Mesenchymal stem cell (in vitro differentiated cells and primary cell): ENCODE measurements at regions not wholly inside any gene's neighbourhood (a gene's known extent, or its start where the extent isn't known, plus 50 kb on each side); places are given as distances from the start of the nearest gene placed in this dataset.
"Not testable (repeated sequence)": the region's sequence is repeated elsewhere in the genome, so short reads cannot be mapped to it uniquely, and the experiment has no call there.

ENCODE experiments used
- DNase-seq: peaks from one replicate; pipeline ENCODE4 v3.0.0-alpha.2; 2013
- H2AFZ ChIP-seq: one replicate; pipeline ENCODE4 v1.6.1; 2013; ENCODE audit warnings: low read depth, mild to moderate bottlenecking, control low read depth, inconsistent platforms, low read length, moderate library complexity
- H2AK5ac ChIP-seq: 2 replicates; pipeline ENCODE4 v1.6.1; 2013; ENCODE audit warnings: low read length, moderate library complexity, mild to moderate bottlenecking, inconsistent platforms; ENCODE audit not compliant: severe bottlenecking
- H2BK120ac ChIP-seq: one replicate; pipeline ENCODE4 v1.6.1; 2013; ENCODE audit warnings: low read depth, mild to moderate bottlenecking, inconsistent platforms, low read length, moderate library complexity
- H2BK12ac ChIP-seq, 2 experiments: one replicate each; pipeline ENCODE4 v1.6.1; 2013; ENCODE audit warnings: inconsistent platforms in 2 of 2, low read length in 2 of 2, mild to moderate bottlenecking in 2 of 2, moderate library complexity in 2 of 2, control low read depth in 1 of 2
- H2BK15ac ChIP-seq: one replicate; pipeline ENCODE4 v1.6.1; 2013; ENCODE audit warnings: mild to moderate bottlenecking, low read depth, inconsistent platforms; ENCODE audit not compliant: poor library complexity, severe bottlenecking
- H2BK5ac ChIP-seq: 2 replicates; pipeline ENCODE4 v1.6.1; 2013; ENCODE audit warnings: low read depth, mild to moderate bottlenecking, low read length, control low read depth, inconsistent platforms; ENCODE audit not compliant: poor library complexity, severe bottlenecking
- H3K14ac ChIP-seq, 2 experiments: one replicate each; pipeline ENCODE4 v1.6.1; 2013; ENCODE audit warnings: inconsistent platforms in 2 of 2, low read length in 2 of 2, control low read depth in 1 of 2, mild to moderate bottlenecking in 1 of 2, moderate library complexity in 1 of 2
- H3K18ac ChIP-seq, 2 experiments: one replicate each; pipeline ENCODE4 v1.6.1; 2013; ENCODE audit warnings: inconsistent platforms in 2 of 2, low read length in 2 of 2, control low read depth in 1 of 2, low read depth in 1 of 2, mild to moderate bottlenecking in 1 of 2
- H3K23ac ChIP-seq, 2 experiments: one replicate each; pipeline ENCODE4 v1.6.1; 2013; ENCODE audit warnings: inconsistent platforms in 2 of 2, low read length in 2 of 2, mild to moderate bottlenecking in 2 of 2, moderate library complexity in 2 of 2, control low read depth in 1 of 2
- H3K27ac ChIP-seq: 2 replicates; pipeline ENCODE4 v1.5.1; 2013; ENCODE audit warnings: mild to moderate bottlenecking, moderate library complexity, low read length, control low read depth, inconsistent platforms; ENCODE audit not compliant: poor library complexity, severe bottlenecking
- H3K27me3 ChIP-seq, 2 experiments: 2 replicates each; pipeline versions ENCODE4 v1.6.1 to v1.7.0; 2013; ENCODE audit warnings: low read length in 2 of 2, mild to moderate bottlenecking in 2 of 2, moderate library complexity in 2 of 2, control low read depth in 1 of 2, inconsistent platforms in 1 of 2; ENCODE audit not compliant: control insufficient read depth in 1 of 2, insufficient read depth in 1 of 2
- H3K36me3 ChIP-seq, 2 experiments: 2 replicates each; pipeline versions ENCODE4 v1.6.1 to v1.7.0; 2013; ENCODE audit warnings: low read length in 2 of 2, control low read depth in 1 of 2, inconsistent platforms in 1 of 2, low read depth in 1 of 2, mild to moderate bottlenecking in 1 of 2; ENCODE audit not compliant: insufficient read depth in 2 of 2, control insufficient read depth in 1 of 2
- H3K4ac ChIP-seq, 2 experiments: one replicate each; pipeline ENCODE4 v1.6.1; 2013; ENCODE audit warnings: inconsistent platforms in 2 of 2, low read length in 2 of 2, mild to moderate bottlenecking in 2 of 2, moderate library complexity in 2 of 2, control low read depth in 1 of 2, low read depth in 1 of 2
- H3K4me1 ChIP-seq: 2 replicates; pipeline ENCODE4 v1.6.1; 2013; ENCODE audit warnings: low read depth, low read length, control low read depth; ENCODE audit not compliant: control insufficient read depth, insufficient read depth
- H3K4me2 ChIP-seq: 2 replicates; pipeline ENCODE4 v1.6.1; 2013; ENCODE audit warnings: low read length, mild to moderate bottlenecking, inconsistent platforms; ENCODE audit not compliant: poor library complexity, severe bottlenecking
- H3K4me3 ChIP-seq, 2 experiments: 2 replicates each; pipeline versions ENCODE4 v1.5.1 to v1.7.0; 2013; ENCODE audit warnings: low read length in 2 of 2, mild to moderate bottlenecking in 2 of 2, control low read depth in 1 of 2, low read depth in 1 of 2; ENCODE audit not compliant: insufficient read depth in 1 of 2
- H3K79me1 ChIP-seq: replicated peaks from 2 replicates; pipeline ENCODE4 v1.6.1; 2013; ENCODE audit warnings: mild to moderate bottlenecking, control low read depth, low read length, inconsistent platforms; ENCODE audit not compliant: poor library complexity, severe bottlenecking
- H3K9ac ChIP-seq: 2 replicates; pipeline ENCODE4 v1.7.0; 2013; ENCODE audit warnings: mild to moderate bottlenecking, low read length, moderate library complexity
- H3K9me3 ChIP-seq: 2 replicates; pipeline ENCODE4 v1.7.0; 2013; ENCODE audit warnings: mild to moderate bottlenecking, low read length; ENCODE audit not compliant: control insufficient read depth
- H4K8ac ChIP-seq: one replicate; pipeline ENCODE4 v1.6.1; 2013; ENCODE audit warnings: inconsistent platforms, mild to moderate bottlenecking, low read length, moderate library complexity
- H4K91ac ChIP-seq: one replicate; pipeline ENCODE4 v1.6.1; 2013; ENCODE audit warnings: mild to moderate bottlenecking, low read length, inconsistent platforms
- WGBS: methylation state at CpG from one replicate; pipeline ENCODE4 v1.1.7; 2013; ENCODE audit warnings: mixed read lengths; 5-methylcytosine and 5-hydroxymethylcytosine counted together

DNA sequence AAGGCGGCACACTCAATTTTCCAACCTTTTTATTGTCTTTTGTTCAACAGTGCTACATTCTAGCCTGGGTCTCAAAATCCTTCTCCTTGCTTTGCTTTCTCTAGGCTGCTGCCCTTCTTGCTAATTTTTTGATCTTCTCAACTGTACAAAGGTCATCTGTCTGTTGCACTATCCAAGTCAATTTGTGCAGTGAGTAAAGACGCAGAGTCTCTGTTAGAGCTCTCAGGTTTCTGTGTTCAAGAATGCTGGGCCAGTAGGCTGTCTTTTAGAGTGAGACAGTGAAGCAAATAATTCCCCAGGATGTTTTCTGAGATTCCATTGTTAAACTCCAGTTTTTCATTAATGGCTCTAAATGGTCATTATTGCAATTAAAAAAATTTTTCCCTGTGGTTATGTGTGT, 255.7 kb upstream of the ACTBL2 start:
- Histone ChIP-seq H2BK15ac (no peak overlapping the region), H3K9ac (no peak overlapping the region), H4K8ac (no peak overlapping the region), H3K4me3 (no peak overlapping the region), H3K79me1 (no peaks in the 10 kb centered on the region), H3K4me1 (peaks cover 3% of the 10 kb centered on the region), H3K36me3 (no peaks in the 10 kb centered on the region), H2BK12ac (no peak overlapping the region), H3K9me3 (no peaks in the 10 kb centered on the region), H3K27me3 (no peaks in the 10 kb centered on the region), H3K18ac (no peak overlapping the region), H3K27ac (no peak overlapping the region), H3K14ac (no peak overlapping the region), H3K23ac (no peak overlapping the region), H2AK5ac (no peak overlapping the region), H3K4ac (no peak overlapping the region), H2AFZ (no peak overlapping the region), H2BK120ac (no peak overlapping the region), H3K4me2 (no peak overlapping the region), H2BK5ac (no peak overlapping the region), H4K91ac (no peak overlapping the region)
- no peak for DNase-seq
- 83% methylated on average over 2 of the region's 2 CpGs for WGBS

GRCh38 chr5:57736716-57737115, 254.1 kb upstream of the ACTBL2 start:
- DNase-seq, result no peak
- H3K4me2 ChIP-seq, result no peak overlapping the region
- no peak overlapping the region for H2BK15ac ChIP-seq
- H3K27me3 ChIP-seq, result no peaks in the 10 kb centered on the region
- H2BK120ac ChIP-seq, result no peak overlapping the region
- no peak overlapping the region for H3K4ac ChIP-seq
- no peaks in the 10 kb centered on the region for H3K36me3 ChIP-seq
- peaks cover 3% of the 10 kb centered on the region for H3K4me1 ChIP-seq
- H3K18ac ChIP-seq, result no peak overlapping the region
- H3K4me3 ChIP-seq, result no peak overlapping the region
- H3K9ac ChIP-seq, result peak overlapping the region; percentile 76
- H3K14ac ChIP-seq, result no peak overlapping the region
- H2AK5ac ChIP-seq, result peak overlapping the region; percentile 8
- H4K91ac ChIP-seq, result no peak overlapping the region
- H2BK5ac ChIP-seq, result no peak overlapping the region
- H4K8ac ChIP-seq, result no peak overlapping the region
- H3K23ac ChIP-seq, result no peak overlapping the region
- H3K9me3 ChIP-seq, result no peaks in the 10 kb centered on the region
- H2BK12ac ChIP-seq, result peak overlapping the region in 1 of 2 experiments; percentile 83
- peak overlapping the region; percentile 88 for H3K27ac ChIP-seq
- no peak overlapping the region for H2AFZ ChIP-seq
- no peaks in the 10 kb centered on the region for H3K79me1 ChIP-seq
- 93% methylated on average over 2 of the region's 4 CpGs for WGBS

- H3K14ac ChIP-seq, result not testable (repeated sequence)
- WGBS, result 31% methylated on average over 7 of the region's 7 CpGs
These were observed 252.9 kb upstream of the ACTBL2 start for GRCh38 chr5:57735279-57736153.

DNA sequence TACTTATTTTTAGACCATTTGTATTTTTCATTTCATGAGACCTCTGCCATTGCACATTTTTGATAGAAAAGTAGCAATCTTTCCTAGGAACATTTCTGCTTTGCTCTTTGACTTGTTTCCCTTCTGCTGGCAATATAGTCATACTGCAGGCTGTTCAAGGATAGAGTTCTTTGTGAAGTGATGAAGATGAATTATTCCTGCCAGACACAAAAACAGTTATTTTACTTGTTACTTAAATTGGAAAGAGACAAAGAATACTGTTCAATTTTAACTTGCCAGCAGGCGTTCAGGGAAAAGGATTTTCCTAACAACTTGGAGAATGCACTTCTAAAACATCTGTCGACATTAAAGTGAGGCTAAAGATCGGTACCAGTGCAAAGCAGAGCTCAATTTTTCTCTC, 251.7 kb upstream of the ACTBL2 start:
- Histone ChIP-seq H3K9me3 (no peaks in the 10 kb centered on the region), H3K4me2 (no peak overlapping the region), H3K23ac (no peak overlapping the region), H3K79me1 (no peaks in the 10 kb centered on the region), H3K4me3 (no peak overlapping the region), H4K8ac (no peak overlapping the region), H3K9ac (peak overlapping the region; percentile 25), H2BK5ac (no peak overlapping the region), H2BK12ac (no peak overlapping the region), H3K14ac (no peak overlapping the region), H3K36me3 (no peaks in the 10 kb centered on the region), H2AFZ (no peak overlapping the region), H2BK120ac (no peak overlapping the region), H2BK15ac (no peak overlapping the region), H2AK5ac (no peak overlapping the region), H3K4me1 (peaks cover 1% of the 10 kb centered on the region), H3K27me3 (no peaks in the 10 kb centered on the region), H3K4ac (no peak overlapping the region), H3K18ac (no peak overlapping the region), H4K91ac (no peak overlapping the region), H3K27ac (no peak overlapping the region)
- WGBS, result 97% methylated on average over 3 of the region's 3 CpGs
- no peak for DNase-seq

More at GRCh38 chr5:57735279-57736153, 252.9 kb upstream of the ACTBL2 start:
- not testable (repeated sequence) for H3K4ac ChIP-seq, H2BK5ac ChIP-seq, H2BK15ac ChIP-seq, H2AFZ ChIP-seq, H3K4me1 ChIP-seq, H2AK5ac ChIP-seq, H3K4me2 ChIP-seq, H2BK120ac ChIP-seq, H3K79me1 ChIP-seq, H3K9me3 ChIP-seq, H3K4me3 ChIP-seq, H3K23ac ChIP-seq, H4K91ac ChIP-seq, H3K27me3 ChIP-seq, H3K36me3 ChIP-seq
- Histone ChIP-seq H3K9ac (peak overlapping the region; percentile 76), H2BK12ac (peak overlapping the region in 1 of 2 experiments; percentile 3), H3K18ac (peak overlapping the region in 1 of 2 experiments; percentile 37), H4K8ac (peak overlapping the region; percentile 55), H3K27ac (peak overlapping the region; percentile 88)
- peak; percentile 88 for DNase-seq
